Smooth muscle cell (in vitro differentiated cells): ENCODE measurements at regions not wholly inside any gene's neighbourhood (a gene's known extent, or its start where the extent isn't known, plus 50 kb on each side); places are given as distances from the start of the nearest gene placed in this dataset.

ENCODE experiments used
- DNase-seq: peaks from one replicate; lab custom pipeline; 2025; ENCODE audit not compliant: unreplicated experiment; lab: John Stamatoyannopoulos, UW
- H2AFZ ChIP-seq: fragments of 200-600 bp; sonication (generic); 2 replicates; pipeline ENCODE4 v1.6.0; 2016; ENCODE audit warnings: antibody characterized with exemption, low read depth, mild to moderate bottlenecking
- H3F3A ChIP-seq: fragments of 200-600 bp; sonication (generic); 2 replicates; pipeline ENCODE4 v1.6.0; 2017; ENCODE audit warnings: antibody characterized with exemption, low read depth
- H3K27ac ChIP-seq: fragments of 200-600 bp; sonication (generic); 2 replicates; pipeline ENCODE4 v1.5.1; 2016; ENCODE audit warnings: low read depth, mild to moderate bottlenecking
- H3K27me3 ChIP-seq: fragments of 200-600 bp; sonication (generic); 2 replicates; pipeline ENCODE4 v1.6.1; 2016; ENCODE audit warnings: low read depth, mild to moderate bottlenecking
- H3K36me3 ChIP-seq: fragments of 200-600 bp; sonication (generic); 2 replicates; pipeline ENCODE4 v1.5.1; 2016; ENCODE audit warnings: low read depth
- H3K4me1 ChIP-seq: fragments of 200-600 bp; sonication (generic); 2 replicates; pipeline ENCODE4 v1.5.1; 2016; ENCODE audit warnings: low read depth
- H3K4me2 ChIP-seq: fragments of 200-600 bp; sonication (generic); 2 replicates; pipeline ENCODE4 v1.6.0; 2016; ENCODE audit warnings: mild to moderate bottlenecking
- H3K4me3 ChIP-seq: fragments of 200-600 bp; sonication (generic); 2 replicates; pipeline ENCODE4 v1.5.1; 2016; ENCODE audit warnings: mild to moderate bottlenecking
- H3K79me2 ChIP-seq: fragments of 200-600 bp; sonication (generic); 2 replicates; pipeline ENCODE4 v1.6.0; 2016; ENCODE audit warnings: low read depth, mild to moderate bottlenecking
- H3K9ac ChIP-seq: fragments of 200-600 bp; sonication (generic); 2 replicates; pipeline ENCODE4 v1.6.0; 2016; ENCODE audit warnings: low read depth
- H3K9me3 ChIP-seq: fragments of 200-600 bp; sonication (generic); replicated peaks from 2 replicates; pipeline ENCODE4 v1.5.1; 2016; ENCODE audit warnings: low read depth
- H4K20me1 ChIP-seq: fragments of 200-600 bp; sonication (generic); 2 replicates; pipeline ENCODE4 v1.6.0; 2016; ENCODE audit warnings: low read depth
- WGBS: methylation state at CpG from one replicate; pipeline ENCODE4 v1.1.7; 2016; ENCODE audit warnings: low lambda C conversion rate; 5-methylcytosine and 5-hydroxymethylcytosine counted together
- TF ChIP-seq, protein P1 (sequence below): fragments of 200-600 bp; sonication (generic); IDR thresholded peaks from 2 replicates; pipeline ENCODE4 v1.5.1; 2017; ENCODE audit warnings: borderline replicate concordance, mild to moderate bottlenecking, antibody characterized with exemption; ENCODE audit not compliant: insufficient read depth, poor library complexity, severe bottlenecking

- Histone ChIP-seq H3K27ac (no peak overlapping the region), H3F3A (no peaks in the 10 kb centered on the region), H3K9ac (no peak overlapping the region), H3K4me1 (peaks cover 13% of the 10 kb centered on the region), H4K20me1 (no peaks in the 10 kb centered on the region), H3K79me2 (no peaks in the 10 kb centered on the region), H2AFZ (no peak overlapping the region), H3K4me3 (no peak overlapping the region), H3K36me3 (no peaks in the 10 kb centered on the region), H3K4me2 (no peak overlapping the region), H3K9me3 (no peaks in the 10 kb centered on the region), H3K27me3 (no peaks in the 10 kb centered on the region)
- 65% methylated on average over 2 of the region's 2 CpGs for WGBS
- TF ChIP-seq, protein P1, sequence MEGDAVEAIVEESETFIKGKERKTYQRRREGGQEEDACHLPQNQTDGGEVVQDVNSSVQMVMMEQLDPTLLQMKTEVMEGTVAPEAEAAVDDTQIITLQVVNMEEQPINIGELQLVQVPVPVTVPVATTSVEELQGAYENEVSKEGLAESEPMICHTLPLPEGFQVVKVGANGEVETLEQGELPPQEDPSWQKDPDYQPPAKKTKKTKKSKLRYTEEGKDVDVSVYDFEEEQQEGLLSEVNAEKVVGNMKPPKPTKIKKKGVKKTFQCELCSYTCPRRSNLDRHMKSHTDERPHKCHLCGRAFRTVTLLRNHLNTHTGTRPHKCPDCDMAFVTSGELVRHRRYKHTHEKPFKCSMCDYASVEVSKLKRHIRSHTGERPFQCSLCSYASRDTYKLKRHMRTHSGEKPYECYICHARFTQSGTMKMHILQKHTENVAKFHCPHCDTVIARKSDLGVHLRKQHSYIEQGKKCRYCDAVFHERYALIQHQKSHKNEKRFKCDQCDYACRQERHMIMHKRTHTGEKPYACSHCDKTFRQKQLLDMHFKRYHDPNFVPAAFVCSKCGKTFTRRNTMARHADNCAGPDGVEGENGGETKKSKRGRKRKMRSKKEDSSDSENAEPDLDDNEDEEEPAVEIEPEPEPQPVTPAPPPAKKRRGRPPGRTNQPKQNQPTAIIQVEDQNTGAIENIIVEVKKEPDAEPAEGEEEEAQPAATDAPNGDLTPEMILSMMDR: no peak
- no peak for DNase-seq
Measured at GRCh38 chr3:31011380-31011779, 116.9 kb upstream of the GADL1 start.

GRCh38 chr3:31013090-31013489 is 118.6 kb upstream of the GADL1 start:
- no peaks in the 10 kb centered on the region for H3K36me3 ChIP-seq
- TF ChIP-seq, protein P1: no peak
- H3K4me3 ChIP-seq: no peak overlapping the region
- no peaks in the 10 kb centered on the region for H3K27me3 ChIP-seq
- H3K9me3 ChIP-seq: no peaks in the 10 kb centered on the region
- H3F3A ChIP-seq: no peaks in the 10 kb centered on the region
- H3K4me2 ChIP-seq: no peak overlapping the region
- no peaks in the 10 kb centered on the region for H3K79me2 ChIP-seq
- no peak overlapping the region for H3K27ac ChIP-seq
- H4K20me1 ChIP-seq: no peaks in the 10 kb centered on the region
- DNase-seq: no peak
- H2AFZ ChIP-seq: no peak overlapping the region
- H3K9ac ChIP-seq: no peak overlapping the region
- peaks cover 13% of the 10 kb centered on the region for H3K4me1 ChIP-seq

DNA sequence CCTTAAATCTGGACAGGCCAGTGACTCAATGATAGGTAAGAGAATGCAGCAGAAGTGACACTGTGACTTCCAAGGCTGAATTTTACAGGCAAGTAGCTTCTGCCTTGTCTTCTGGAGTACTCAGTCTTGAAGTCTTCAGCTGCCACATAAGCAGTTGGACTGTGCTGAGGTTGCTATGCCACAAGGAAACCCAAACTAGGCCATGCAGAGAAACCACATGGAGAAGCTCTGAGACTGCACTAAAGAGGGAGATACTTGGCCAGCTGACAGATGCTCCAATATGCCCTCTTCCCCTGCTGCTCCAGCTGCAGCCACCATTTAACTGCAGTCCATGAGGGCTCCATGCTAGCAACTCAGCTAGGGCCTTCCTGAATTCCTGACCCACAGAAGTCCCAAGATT is 119.4 kb upstream of the GADL1 start:
- H3K4me3 ChIP-seq: no peak overlapping the region
- no peaks in the 10 kb centered on the region for H3K9me3 ChIP-seq
- DNase-seq: no peak
- H3F3A ChIP-seq: no peaks in the 10 kb centered on the region
- H3K79me2 ChIP-seq: no peaks in the 10 kb centered on the region
- no peak overlapping the region for H2AFZ ChIP-seq
- H3K36me3 ChIP-seq: no peaks in the 10 kb centered on the region
- no peaks in the 10 kb centered on the region for H3K27me3 ChIP-seq
- TF ChIP-seq, protein P1: no peak
- H3K27ac ChIP-seq: no peak overlapping the region
- H3K4me2 ChIP-seq: no peak overlapping the region
- no peaks in the 10 kb centered on the region for H4K20me1 ChIP-seq
- no peak overlapping the region for H3K9ac ChIP-seq
- H3K4me1 ChIP-seq: peaks cover 13% of the 10 kb centered on the region

DNA sequence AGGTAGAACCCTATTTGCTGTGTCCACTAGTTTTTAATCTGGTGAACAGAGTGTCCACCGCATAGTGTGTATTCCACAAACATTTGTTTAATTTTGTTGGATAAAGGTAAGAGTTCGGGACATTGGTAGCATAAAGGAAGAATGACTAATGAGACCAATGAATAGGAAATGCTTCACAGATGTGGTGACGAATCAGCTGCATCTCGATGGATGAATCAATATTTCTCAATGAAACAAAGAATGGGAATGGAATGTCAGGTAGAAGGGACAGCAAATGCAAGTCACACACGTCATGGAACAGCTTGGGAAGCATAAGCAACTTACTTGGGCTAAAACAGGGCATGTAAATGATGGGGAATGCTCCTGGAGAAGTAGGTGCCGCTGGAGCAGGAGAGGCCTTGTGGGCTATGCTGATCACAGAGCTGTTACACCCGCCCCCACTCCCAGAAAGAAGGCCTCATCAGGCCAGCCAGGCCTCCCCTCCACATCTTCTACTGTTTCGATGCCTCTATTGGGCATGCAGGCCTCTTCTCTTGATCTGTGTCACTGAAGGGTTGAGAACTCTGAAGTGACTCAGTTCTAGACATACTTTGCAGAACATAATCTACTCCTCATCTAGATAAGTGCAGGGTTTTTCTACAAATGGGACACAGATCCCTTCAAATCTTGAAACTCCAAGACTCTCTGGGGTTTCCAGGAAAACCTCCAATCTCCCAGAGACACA is 120.0 kb upstream of the GADL1 start:
- 85% methylated on average over 8 of the region's 8 CpGs for WGBS
- Histone ChIP-seq H3K9me3 (no peaks in the 10 kb centered on the region), H3K27ac (no peak overlapping the region), H3K4me1 (peaks cover 12% of the 10 kb centered on the region), H2AFZ (no peak overlapping the region), H3K9ac (no peak overlapping the region), H4K20me1 (no peaks in the 10 kb centered on the region), H3F3A (no peaks in the 10 kb centered on the region), H3K36me3 (no peaks in the 10 kb centered on the region), H3K27me3 (no peaks in the 10 kb centered on the region), H3K79me2 (no peaks in the 10 kb centered on the region), H3K4me3 (no peak overlapping the region), H3K4me2 (no peak overlapping the region)
- TF ChIP-seq, protein P1: no peak
- DNase-seq: no peak
